Endodermal cell (in vitro differentiated cells): ENCODE measurements at regions not wholly inside any gene's neighbourhood (a gene's known extent, or its start where the extent isn't known, plus 50 kb on each side); places are given as distances from the start of the nearest gene placed in this dataset.

Experiments used
- DNase-seq: peaks from one replicate; pipeline ENCODE4 v3.0.0-alpha.2; 2017
- H3K27ac ChIP-seq: 2 replicates; pipeline ENCODE4 v1.5.1; 2013; ENCODE audit warnings: mild to moderate bottlenecking, low read depth, low read length, moderate library complexity
- H3K27me3 ChIP-seq: 2 replicates; pipeline ENCODE4 v1.6.1; 2013; ENCODE audit warnings: mild to moderate bottlenecking, low read length, moderate library complexity; ENCODE audit not compliant: insufficient read depth, control insufficient read depth, poor library complexity, severe bottlenecking
- H3K36me3 ChIP-seq: 2 replicates; pipeline ENCODE4 v1.7.0; 2013; ENCODE audit warnings: mild to moderate bottlenecking, low read length, moderate library complexity; ENCODE audit not compliant: control insufficient read depth, insufficient read depth
- H3K4me1 ChIP-seq: one replicate; pipeline ENCODE4 v1.7.0; 2013; ENCODE audit warnings: low read length; ENCODE audit not compliant: control insufficient read depth, insufficient read depth
- H3K4me3 ChIP-seq: 2 replicates; pipeline ENCODE4 v1.5.1; 2013; ENCODE audit warnings: mild to moderate bottlenecking, low read length, moderate library complexity
- H3K9ac ChIP-seq: 2 replicates; pipeline ENCODE4 v1.6.1; 2013; ENCODE audit warnings: mild to moderate bottlenecking, low read length, moderate library complexity; ENCODE audit not compliant: poor library complexity, severe bottlenecking; ENCODE audit errors: extremely low read depth
- H3K9me3 ChIP-seq: 2 replicates; pipeline ENCODE4 v1.6.1; 2013; ENCODE audit warnings: mild to moderate bottlenecking, low read length, moderate library complexity; ENCODE audit not compliant: control insufficient read depth
- H3K27ac Mint-ChIP-seq: 2 replicates; pipeline ENCODE4 v1.8.0; 2020; ENCODE audit warnings: mixed read lengths
- H3K27me3 Mint-ChIP-seq: 2 replicates; pipeline ENCODE4 v1.8.0; 2021; ENCODE audit warnings: mild to moderate bottlenecking, mixed read lengths; ENCODE audit not compliant: insufficient read depth
- H3K36me3 Mint-ChIP-seq: 2 replicates; pipeline ENCODE4 v1.8.0; 2020; ENCODE audit warnings: low read depth, mixed read lengths
- H3K4me1 Mint-ChIP-seq: 2 replicates; pipeline ENCODE4 v1.8.0; 2020; ENCODE audit warnings: mixed read lengths
- H3K4me3 Mint-ChIP-seq: 2 replicates; pipeline ENCODE4 v1.8.0; 2020; ENCODE audit warnings: mild to moderate bottlenecking, moderate library complexity, mixed read lengths
- H3K9me3 Mint-ChIP-seq: 2 replicates; pipeline ENCODE4 v1.8.0; 2020; ENCODE audit warnings: mild to moderate bottlenecking, mixed read lengths
- WGBS, 2 experiments: methylation state at CpG; one replicate each; pipeline versions ENCODE4 v1.1.5 to v1.1.7; 2013; ENCODE audit warnings: missing lambda C conversion rate in 2 of 2, mixed read lengths in 1 of 2; ENCODE audit not compliant: insufficient coverage in 1 of 2, insufficient read length in 1 of 2; 5-methylcytosine and 5-hydroxymethylcytosine counted together
- TF ChIP-seq, protein P1 (sequence below): fragments of 200-600 bp; sonication (generic); conservative IDR thresholded peaks from 2 replicates; pipeline ENCODE4 v1.5.0; 2021; ENCODE audit warnings: antibody characterized with exemption, mild to moderate bottlenecking

GRCh38 chr5:113939988-113940387 lies 421.9 kb upstream of the KCNN2 start:
- WGBS, 2 experiments = 84 to 100% methylated on average over 2 to 3 of the region's 3 CpGs
- no peaks in the 10 kb centered on the region for H3K9me3 Mint-ChIP-seq

GRCh38 chr5:113950186-113950585 lies 411.7 kb upstream of the KCNN2 start:
- TF ChIP-seq, protein P1, sequence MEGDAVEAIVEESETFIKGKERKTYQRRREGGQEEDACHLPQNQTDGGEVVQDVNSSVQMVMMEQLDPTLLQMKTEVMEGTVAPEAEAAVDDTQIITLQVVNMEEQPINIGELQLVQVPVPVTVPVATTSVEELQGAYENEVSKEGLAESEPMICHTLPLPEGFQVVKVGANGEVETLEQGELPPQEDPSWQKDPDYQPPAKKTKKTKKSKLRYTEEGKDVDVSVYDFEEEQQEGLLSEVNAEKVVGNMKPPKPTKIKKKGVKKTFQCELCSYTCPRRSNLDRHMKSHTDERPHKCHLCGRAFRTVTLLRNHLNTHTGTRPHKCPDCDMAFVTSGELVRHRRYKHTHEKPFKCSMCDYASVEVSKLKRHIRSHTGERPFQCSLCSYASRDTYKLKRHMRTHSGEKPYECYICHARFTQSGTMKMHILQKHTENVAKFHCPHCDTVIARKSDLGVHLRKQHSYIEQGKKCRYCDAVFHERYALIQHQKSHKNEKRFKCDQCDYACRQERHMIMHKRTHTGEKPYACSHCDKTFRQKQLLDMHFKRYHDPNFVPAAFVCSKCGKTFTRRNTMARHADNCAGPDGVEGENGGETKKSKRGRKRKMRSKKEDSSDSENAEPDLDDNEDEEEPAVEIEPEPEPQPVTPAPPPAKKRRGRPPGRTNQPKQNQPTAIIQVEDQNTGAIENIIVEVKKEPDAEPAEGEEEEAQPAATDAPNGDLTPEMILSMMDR = no peak
- Histone ChIP-seq H3K27me3 (no peaks in the 10 kb centered on the region), H3K36me3 (no peaks in the 10 kb centered on the region), H3K9ac (no peak overlapping the region), H3K27ac (no peak overlapping the region), H3K4me3 (no peak overlapping the region), H3K9me3 (peaks cover 4% of the 10 kb centered on the region), H3K4me1 (no peaks in the 10 kb centered on the region)
- 87 to 88% methylated on average over 2 of the region's 2 CpGs for WGBS, 2 experiments
- DNase-seq = no peak
- Mint-ChIP-seq H3K27me3 (no peaks in the 10 kb centered on the region), H3K9me3 (peaks cover 5% of the 10 kb centered on the region), H3K27ac (no peak overlapping the region), H3K36me3 (no peaks in the 10 kb centered on the region), H3K4me1 (no peaks in the 10 kb centered on the region), H3K4me3 (no peak overlapping the region)

More at GRCh38 chr5:113939988-113940387, 421.9 kb upstream of the KCNN2 start:
- Mint-ChIP-seq H3K4me3 (no peak overlapping the region), H3K27ac (peak overlapping the region; percentile 40), H3K4me1 (peaks cover 17% of the 10 kb centered on the region), H3K27me3 (peaks cover 4% of the 10 kb centered on the region), H3K36me3 (no peaks in the 10 kb centered on the region)
- TF ChIP-seq, protein P1 = no peak
- peaks cover 9% of the 10 kb centered on the region for H3K4me1 ChIP-seq
- DNase-seq = no peak
- no peak overlapping the region for H3K4me3 ChIP-seq
- H3K36me3 ChIP-seq = no peaks in the 10 kb centered on the region
- H3K27me3 ChIP-seq = no peaks in the 10 kb centered on the region
- no peak overlapping the region for H3K9ac ChIP-seq
- no peak overlapping the region for H3K27ac ChIP-seq
- no peaks in the 10 kb centered on the region for H3K9me3 ChIP-seq

GRCh38 chr5:113965225-113965624 lies 396.6 kb upstream of the KCNN2 start:
- Mint-ChIP-seq H3K4me1 (peaks cover 14% of the 10 kb centered on the region), H3K27me3 (no peaks in the 10 kb centered on the region), H3K4me3 (no peak overlapping the region), H3K36me3 (no peaks in the 10 kb centered on the region), H3K9me3 (no peaks in the 10 kb centered on the region), H3K27ac (no peak overlapping the region)
- no peaks in the 10 kb centered on the region for H3K36me3 ChIP-seq
- no peaks in the 10 kb centered on the region for H3K4me1 ChIP-seq
- no peaks in the 10 kb centered on the region for H3K9me3 ChIP-seq
- 95% methylated on average over 3 of the region's 3 CpGs; no CpG with 5 or more reads in 1 of the 2 experiments for WGBS, 2 experiments
- no peak overlapping the region for H3K4me3 ChIP-seq
- no peaks in the 10 kb centered on the region for H3K27me3 ChIP-seq
- TF ChIP-seq, protein P1 = no peak
- no peak for DNase-seq
- no peak overlapping the region for H3K27ac ChIP-seq
- H3K9ac ChIP-seq = no peak overlapping the region
